Sigmoid colon (tissue), 6 donors: ENCODE measurements at regions not wholly inside any gene's neighbourhood (a gene's known extent, or its start where the extent isn't known, plus 50 kb on each side); places are given as distances from the start of the nearest gene placed in this dataset.

Source experiments
- DNase-seq: peaks from one replicate; pipeline ENCODE4 v3.0.0-alpha.2; 2019
- H3K27ac ChIP-seq, 4 donors: fragments of 200-600 bp; sonication (generic); one replicate each; pipeline ENCODE4 v1.5.1; 2016 to 2019; ENCODE audit warnings: mild to moderate bottlenecking in 1 of 4
- H3K27me3 ChIP-seq, 3 donors: fragments of 200-600 bp; sonication (generic); one replicate each; pipeline ENCODE4 v1.5.1; 2019; ENCODE audit warnings: mild to moderate bottlenecking in 1 of 3
- H3K36me3 ChIP-seq, 4 donors: fragments of 200-600 bp; sonication (generic); one replicate each; pipeline ENCODE4 v1.5.1; 2016 to 2019
- H3K4me1 ChIP-seq, 4 donors: fragments of 200-600 bp; sonication (generic); one replicate each; pipeline ENCODE4 v1.5.1; 2017 to 2019
- H3K4me3 ChIP-seq, 4 donors: fragments of 200-600 bp; sonication (generic); one replicate each; pipeline ENCODE4 v1.5.1; 2017 to 2019; ENCODE audit warnings: mild to moderate bottlenecking in 2 of 4, moderate library complexity in 1 of 4
- H3K9me3 ChIP-seq, 4 donors: fragments of 200-600 bp in 3 of 4; sonication (generic) in 3 of 4; one replicate each; pipeline versions ENCODE4 v1.5.1 to v1.6.1; 2013 to 2019
- EP300 ChIP-seq, 4 donors: sonication (generic); formaldehyde crosslinking; IDR thresholded peaks; one replicate each; pipeline ENCODE4 v1.6.1; 2017; ENCODE audit warnings: antibody characterized with exemption in 4 of 4
- POLR2A ChIP-seq, 2 donors: fragments of 450-650 bp; IDR thresholded peaks; one replicate each; pipeline ENCODE4 v1.6.1; 2016; ENCODE audit warnings: antibody characterized with exemption in 2 of 2, mild to moderate bottlenecking in 2 of 2, moderate library complexity in 2 of 2
- POLR2AphosphoS5 ChIP-seq, 4 donors: sonication (generic); formaldehyde crosslinking; IDR thresholded peaks; one replicate each; pipeline ENCODE4 v1.6.1; 2017; ENCODE audit warnings: antibody characterized with exemption in 4 of 4
- WGBS, 2 donors: extraction: QIAGEN DNeasy Blood & Tissue Kit; methylation state at CpG; one replicate each; pipeline ENCODE4 v1.1.7; 2013; 5-methylcytosine and 5-hydroxymethylcytosine counted together
- intact Hi-C: fragments of 100-400 bp; cut with DNase I; formaldehyde crosslinking; loops from one replicate; pipeline ENCODE4 v1.15.1; 2023
- TF ChIP-seq, protein P1 (sequence below), 4 experiments: fragments of 450-650 bp in 3 of 4; fragments of 200-600 bp in 1 of 4; IDR thresholded peaks; one replicate each; pipeline ENCODE4 v1.5.1; 2016 to 2019; ENCODE audit warnings: antibody characterized with exemption in 4 of 4, mild to moderate bottlenecking in 3 of 4, moderate library complexity in 2 of 4
- donor health status: healthy with polysubstance abuse.
- donor health status: healthy.

GRCh38 chr16:73823205-73823849 lies 473.3 kb upstream of the PSMD7 start:
- intact Hi-C loops, result no loop called here
- Histone ChIP-seq H3K36me3 (no peaks in the 10 kb centered on the region), H3K9me3 (no peaks in the 10 kb centered on the region), H3K27me3 (no peaks in the 10 kb centered on the region), H3K4me3 (no peak overlapping the region), H3K4me1 (no peaks in the 10 kb centered on the region), H3K27ac (no peak overlapping the region)
- no peak for TF ChIP-seq POLR2A (IDR thresholded peaks at IDR 0.05)
- TF ChIP-seq POLR2AphosphoS5 (IDR thresholded peaks at IDR 0.05), result no peak
- TF ChIP-seq EP300 (IDR thresholded peaks at IDR 0.05), result no peak
- TF ChIP-seq, protein P1, sequence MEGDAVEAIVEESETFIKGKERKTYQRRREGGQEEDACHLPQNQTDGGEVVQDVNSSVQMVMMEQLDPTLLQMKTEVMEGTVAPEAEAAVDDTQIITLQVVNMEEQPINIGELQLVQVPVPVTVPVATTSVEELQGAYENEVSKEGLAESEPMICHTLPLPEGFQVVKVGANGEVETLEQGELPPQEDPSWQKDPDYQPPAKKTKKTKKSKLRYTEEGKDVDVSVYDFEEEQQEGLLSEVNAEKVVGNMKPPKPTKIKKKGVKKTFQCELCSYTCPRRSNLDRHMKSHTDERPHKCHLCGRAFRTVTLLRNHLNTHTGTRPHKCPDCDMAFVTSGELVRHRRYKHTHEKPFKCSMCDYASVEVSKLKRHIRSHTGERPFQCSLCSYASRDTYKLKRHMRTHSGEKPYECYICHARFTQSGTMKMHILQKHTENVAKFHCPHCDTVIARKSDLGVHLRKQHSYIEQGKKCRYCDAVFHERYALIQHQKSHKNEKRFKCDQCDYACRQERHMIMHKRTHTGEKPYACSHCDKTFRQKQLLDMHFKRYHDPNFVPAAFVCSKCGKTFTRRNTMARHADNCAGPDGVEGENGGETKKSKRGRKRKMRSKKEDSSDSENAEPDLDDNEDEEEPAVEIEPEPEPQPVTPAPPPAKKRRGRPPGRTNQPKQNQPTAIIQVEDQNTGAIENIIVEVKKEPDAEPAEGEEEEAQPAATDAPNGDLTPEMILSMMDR (IDR thresholded peaks at IDR 0.05), result no peak
- no peak for DNase-seq
- 82 to 90% methylated on average over 7 of the region's 7 CpGs for WGBS, 2 donors

DNA sequence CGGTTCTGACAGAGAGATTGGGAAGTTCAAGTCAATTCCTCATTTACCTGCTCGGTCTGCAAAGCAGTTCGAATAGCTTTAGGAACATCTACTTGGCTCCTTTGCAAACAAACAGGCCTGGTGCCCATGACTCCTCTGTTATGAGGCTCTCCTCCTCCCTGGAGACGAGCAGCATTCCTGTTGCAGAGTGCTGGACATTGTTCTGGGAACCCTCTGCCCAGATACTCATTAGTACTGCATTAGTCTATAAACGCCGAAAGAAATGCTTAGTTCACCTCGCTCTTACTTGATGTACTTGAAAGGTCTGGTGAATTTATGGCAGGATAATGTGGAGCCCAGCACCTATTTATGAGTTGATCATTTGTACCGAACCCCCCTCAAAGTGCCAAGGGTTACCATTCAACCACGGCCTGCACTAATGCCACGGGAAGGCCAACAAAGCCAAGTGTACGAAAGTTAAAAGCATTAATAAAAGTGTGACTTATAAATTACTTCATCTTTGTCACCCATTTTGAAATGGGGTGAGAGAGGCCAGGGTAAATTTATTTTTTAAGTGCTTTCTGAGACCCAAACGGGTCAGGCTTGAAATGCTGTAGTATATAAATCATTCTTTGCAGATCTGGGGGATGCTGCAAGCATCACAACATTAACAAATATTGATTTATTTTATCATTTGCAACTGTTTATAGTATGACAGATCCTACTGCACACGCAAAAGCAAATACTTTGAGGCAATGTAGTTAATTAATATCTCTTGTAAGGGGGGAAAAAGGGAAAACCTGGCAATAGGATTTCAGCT lies 478.9 kb upstream of the PSMD7 start:
- DNase-seq, result no peak
- Histone ChIP-seq H3K4me3 (no peak overlapping the region), H3K4me1 (no peaks in the 10 kb centered on the region), H3K36me3 (no peaks in the 10 kb centered on the region), H3K27me3 (no peaks in the 10 kb centered on the region), H3K27ac (no peak overlapping the region), H3K9me3 (no peaks in the 10 kb centered on the region)
- TF ChIP-seq EP300 (IDR thresholded peaks at IDR 0.05) (no peak), POLR2A (IDR thresholded peaks at IDR 0.05) (no peak), POLR2AphosphoS5 (IDR thresholded peaks at IDR 0.05) (no peak)
- TF ChIP-seq, protein P1 (IDR thresholded peaks at IDR 0.05), result no peak
- 77 to 78% methylated on average over 13 of the region's 13 CpGs for WGBS, 2 donors
- intact Hi-C loops, result no loop called here

- no peaks in the 10 kb centered on the region for H3K9me3 ChIP-seq
- H3K36me3 ChIP-seq, result no peaks in the 10 kb centered on the region
- no peaks in the 10 kb centered on the region for H3K27me3 ChIP-seq
- no peak overlapping the region for H3K27ac ChIP-seq
- WGBS, 2 donors, result 61% methylated on average over 7 of the region's 7 CpGs
- H3K4me3 ChIP-seq, result no peak overlapping the region
- TF ChIP-seq POLR2AphosphoS5 (IDR thresholded peaks at IDR 0.05) (no peak), POLR2A (IDR thresholded peaks at IDR 0.05) (no peak), EP300 (IDR thresholded peaks at IDR 0.05) (no peak)
- TF ChIP-seq, protein P1 (IDR thresholded peaks at IDR 0.05), result no peak
- H3K4me1 ChIP-seq, result no peaks in the 10 kb centered on the region
- intact Hi-C loops, result no loop called here
- DNase-seq, result no peak
Measured at GRCh38 chr16:73813527-73813926, 483.1 kb upstream of the PSMD7 start.

DNA sequence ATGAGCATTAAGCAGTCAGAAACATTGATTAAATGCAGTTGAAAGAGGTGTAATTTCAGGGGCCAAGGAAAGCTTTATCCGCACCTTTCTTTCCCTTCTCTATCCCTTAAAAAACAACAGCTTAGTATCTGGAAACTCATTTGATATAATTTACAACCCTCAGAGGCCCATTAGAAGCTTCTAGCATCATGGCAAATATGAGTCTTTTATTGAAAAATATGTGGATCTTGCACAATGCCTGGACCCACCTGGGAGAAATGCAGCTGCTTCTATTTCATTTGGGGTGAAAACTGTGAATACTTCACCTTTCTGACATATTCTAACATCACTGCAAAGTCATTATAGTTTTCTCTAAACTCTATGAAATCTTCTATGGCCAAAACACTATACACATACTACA lies 492.2 kb upstream of the PSMD7 start:
- no peak for TF ChIP-seq EP300 (IDR thresholded peaks at IDR 0.05)
- H3K4me3 ChIP-seq, result no peak overlapping the region
- DNase-seq, result no peak
- WGBS, 2 donors, result 84 to 92% methylated on average over 1 of the region's 1 CpG
- no peaks in the 10 kb centered on the region for H3K36me3 ChIP-seq
- no peaks in the 10 kb centered on the region for H3K9me3 ChIP-seq
- intact Hi-C loops, result no loop called here
- H3K27me3 ChIP-seq, result no peaks in the 10 kb centered on the region
- H3K4me1 ChIP-seq, result no peaks in the 10 kb centered on the region
- H3K27ac ChIP-seq, result no peak overlapping the region

DNA sequence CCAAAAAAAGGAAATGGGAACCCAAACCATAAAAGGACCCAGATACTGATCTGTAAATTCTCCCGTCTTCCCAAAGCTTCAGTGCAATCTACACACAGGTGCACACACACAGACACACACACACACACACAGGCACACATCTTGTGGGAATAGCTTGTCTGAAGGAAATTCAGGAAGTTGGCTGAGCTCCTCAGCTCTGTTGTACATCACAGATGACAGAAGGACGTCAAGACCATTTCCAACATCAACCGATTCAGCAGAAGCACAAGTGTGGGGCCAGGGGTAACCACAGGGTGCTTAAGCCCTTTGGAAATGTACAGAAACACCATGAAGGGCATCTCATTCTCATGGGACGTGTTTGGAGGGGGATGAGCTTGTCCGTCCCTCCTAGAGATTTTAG lies 498.1 kb upstream of the PSMD7 start:
- H3K27me3 ChIP-seq, result no peaks in the 10 kb centered on the region
- no peak overlapping the region for H3K27ac ChIP-seq
- no peaks in the 10 kb centered on the region for H3K9me3 ChIP-seq
- H3K4me3 ChIP-seq, result no peak overlapping the region
- no peaks in the 10 kb centered on the region for H3K36me3 ChIP-seq
- 72 to 78% methylated on average over 5 of the region's 5 CpGs for WGBS, 2 donors
- no peak for DNase-seq
- intact Hi-C loops, result no loop called here
- peaks cover 0 to 31% (median 29%) of the 10 kb centered on the region in 4 donors for H3K4me1 ChIP-seq
- TF ChIP-seq POLR2AphosphoS5 (IDR thresholded peaks at IDR 0.05) (no peak), POLR2A (IDR thresholded peaks at IDR 0.05) (no peak)
